Heart right ventricle (tissue), 16 donors: ENCODE measurements at regions not wholly inside any gene's neighbourhood (a gene's known extent, or its start where the extent isn't known, plus 50 kb on each side); places are given as distances from the start of the nearest gene placed in this dataset.
"Not testable (repeated sequence)": the region's sequence is repeated elsewhere in the genome, so short reads cannot be mapped to it uniquely, and the experiment has no call there.

Source experiments
- ATAC-seq, 8 donors: fragments of 200-7000 bp; cut with Tn5 transposase; one replicate each; pipeline ENCODE4 v1.9.1; 2020; ENCODE audit warnings: mild to moderate bottlenecking in 8 of 8, moderate library complexity in 8 of 8, moderate number of reproducible peaks in 1 of 8
- DNase-seq, 2 donors: peaks; one replicate each; pipeline ENCODE4 v3.0.0-alpha.2; 2020
- H3K27ac ChIP-seq, 10 donors: fragments of 200-600 bp; sonication (generic) in 2 of 10; one replicate each; pipeline versions ENCODE4 v1.5.0 to v1.8.0; 2020 to 2022; ENCODE audit warnings: mild to moderate bottlenecking in 3 of 10
- H3K27me3 ChIP-seq, 7 donors: fragments of 200-600 bp; one replicate each; pipeline ENCODE4 v1.8.0; 2021 to 2022; ENCODE audit warnings: mild to moderate bottlenecking in 2 of 7
- H3K36me3 ChIP-seq, 9 donors: fragments of 200-600 bp; sonication (generic) in 1 of 9; one replicate each; pipeline versions ENCODE4 v1.5.0 to v1.8.0; 2020 to 2022; ENCODE audit warnings: mild to moderate bottlenecking in 2 of 9
- H3K4me1 ChIP-seq, 9 donors: fragments of 200-600 bp; sonication (generic) in 1 of 9; one replicate each; pipeline versions ENCODE4 v1.5.0 to v1.8.0; 2020 to 2022; ENCODE audit warnings: mild to moderate bottlenecking in 4 of 9
- H3K4me3 ChIP-seq, 10 donors: fragments of 200-600 bp; sonication (generic) in 2 of 10; one replicate each; pipeline versions ENCODE4 v1.5.0 to v1.8.0; 2020 to 2022; ENCODE audit warnings: mild to moderate bottlenecking in 7 of 10, moderate library complexity in 2 of 10
- H3K9me3 ChIP-seq, 11 donors: fragments of 200-600 bp in 10 of 11; sonication (generic) in 2 of 11; one replicate each; pipeline versions ENCODE4 v1.5.0 to v1.8.0; 2013 to 2022; ENCODE audit warnings: mild to moderate bottlenecking in 2 of 11, control low read depth in 1 of 11, moderate library complexity in 1 of 11
- WGBS, 2 donors: extraction: QIAGEN DNeasy Blood & Tissue Kit; methylation state at CpG; one replicate each; pipeline ENCODE4 v1.1.7; 2013; ENCODE audit warnings: inconsistent platforms in 1 of 2; 5-methylcytosine and 5-hydroxymethylcytosine counted together
- intact Hi-C, 10 donors: fragments of 100-400 bp; cut with DNase I; formaldehyde crosslinking; loops; one replicate each; pipeline versions ENCODE4 v1.11.1 to v1.14.2; 2022
- TF ChIP-seq, protein P1 (sequence below), 9 donors: fragments of 200-600 bp; sonication (generic) in 2 of 9; IDR thresholded peaks; one replicate each; pipeline versions ENCODE4 v1.5.0 to v1.8.0; 2021 to 2022; ENCODE audit warnings: antibody characterized with exemption in 9 of 9, mild to moderate bottlenecking in 5 of 9, moderate library complexity in 1 of 9
- donor health status: Arrhythmogenic right ventricular cardiomyopathy.
- donor health status: ischemic (EF 13 %, LVEDD 7.1; RV severe dilation, severe dysfunction).
- donor health status: healthy with polysubstance abuse.
- donor health status: DM: no; HTN: yes; CAD: no.
- donor health status: DM: no; HTN: no; CAD: no.
- donor health status: ischemic (EF 25% LVEDD 6.9; RV normal size, moderate dysfunction).
- donor health status: ischemic (EF 25% LVEDD 5.7; RV mildly dilated, moderate dysfunction).
- donor health status: healthy.
- donor health status: DM: yes; HTN: yes; CAD: no.
- donor health status: Ischemic cardiomyopathy.
- donor health status: ischemic (EF 35%, LVEDD 5.7; RV mildly dilated, moderate dysfunction).
- donor health status: nonischemic (EF 11% LVEDD 7.7; RV severe dilation, severe dysfunction).
- donor health status: DM: yes; HTN: yes; CAD: no.
- donor health status: PGD.
- donor health status: ischemic (EF 29% LVEDD 5.4; RV normal size, mild dysfunction).
- donor health status: nonischemic (EF 23%, LVEDD 6.1; RV moderate dilation, normal function).

DNA sequence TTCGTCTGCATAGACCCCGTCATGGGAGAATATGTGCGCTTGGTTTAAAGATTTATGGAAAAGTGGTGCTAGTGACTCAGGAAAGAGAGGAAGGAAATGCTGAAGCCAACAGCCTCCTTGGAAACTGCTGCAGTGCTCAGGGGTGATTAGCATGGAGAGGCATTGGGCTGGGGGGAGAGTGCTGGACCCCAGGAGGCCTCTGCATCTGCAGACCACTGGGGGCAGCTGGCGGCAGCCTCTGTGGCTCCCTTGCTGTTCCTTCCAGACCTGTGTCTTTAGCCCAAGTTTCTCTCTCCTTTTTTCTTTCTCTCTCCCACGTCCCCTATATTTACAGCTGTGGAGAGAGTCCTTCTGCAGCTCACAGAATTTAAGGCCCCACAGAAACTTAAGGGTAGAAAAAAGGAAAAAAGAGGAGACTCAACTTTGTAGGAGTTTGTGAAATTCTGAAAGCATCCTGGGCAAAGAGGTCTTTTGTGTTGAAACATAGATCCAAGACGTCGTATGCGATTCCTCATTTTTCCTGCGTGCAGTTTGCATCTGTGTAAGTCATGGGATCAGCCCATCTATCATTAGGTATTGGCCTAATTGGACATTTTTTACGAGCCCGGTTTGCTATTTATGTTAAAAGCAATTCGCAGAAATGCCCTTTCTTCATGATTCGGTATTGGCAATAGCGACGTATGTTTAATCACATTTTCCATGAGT is 116.2 kb upstream of the ZNF536 start:
- no peak for ATAC-seq
- Histone ChIP-seq H3K4me1 (peaks cover 0 to 9% (median 0%) of the 10 kb centered on the region in 9 donors), H3K27ac (no peak overlapping the region), H3K9me3 (no peaks in the 10 kb centered on the region), H3K4me3 (no peak overlapping the region), H3K36me3 (no peaks in the 10 kb centered on the region), H3K27me3 (peaks cover 0 to 65% (median 37%) of the 10 kb centered on the region in 7 donors)
- 64 to 76% methylated on average over 15 of the region's 15 CpGs for WGBS, 2 donors
- TF ChIP-seq, protein P1, sequence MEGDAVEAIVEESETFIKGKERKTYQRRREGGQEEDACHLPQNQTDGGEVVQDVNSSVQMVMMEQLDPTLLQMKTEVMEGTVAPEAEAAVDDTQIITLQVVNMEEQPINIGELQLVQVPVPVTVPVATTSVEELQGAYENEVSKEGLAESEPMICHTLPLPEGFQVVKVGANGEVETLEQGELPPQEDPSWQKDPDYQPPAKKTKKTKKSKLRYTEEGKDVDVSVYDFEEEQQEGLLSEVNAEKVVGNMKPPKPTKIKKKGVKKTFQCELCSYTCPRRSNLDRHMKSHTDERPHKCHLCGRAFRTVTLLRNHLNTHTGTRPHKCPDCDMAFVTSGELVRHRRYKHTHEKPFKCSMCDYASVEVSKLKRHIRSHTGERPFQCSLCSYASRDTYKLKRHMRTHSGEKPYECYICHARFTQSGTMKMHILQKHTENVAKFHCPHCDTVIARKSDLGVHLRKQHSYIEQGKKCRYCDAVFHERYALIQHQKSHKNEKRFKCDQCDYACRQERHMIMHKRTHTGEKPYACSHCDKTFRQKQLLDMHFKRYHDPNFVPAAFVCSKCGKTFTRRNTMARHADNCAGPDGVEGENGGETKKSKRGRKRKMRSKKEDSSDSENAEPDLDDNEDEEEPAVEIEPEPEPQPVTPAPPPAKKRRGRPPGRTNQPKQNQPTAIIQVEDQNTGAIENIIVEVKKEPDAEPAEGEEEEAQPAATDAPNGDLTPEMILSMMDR (IDR thresholded peaks at IDR 0.05): no peak
- intact Hi-C loops: no loop called here
- no peak for DNase-seq

- ATAC-seq (no peak), DNase-seq (no peak)
- Histone ChIP-seq H3K4me1 (peaks cover 0 to 9% (median 0%) of the 10 kb centered on the region in 9 donors), H3K36me3 (no peaks in the 10 kb centered on the region), H3K27me3 (peaks cover 0 to 60% (median 37%) of the 10 kb centered on the region in 7 donors), H3K9me3 (no peaks in the 10 kb centered on the region), H3K4me3 (no peak overlapping the region), H3K27ac (no peak overlapping the region)
- TF ChIP-seq, protein P1 (IDR thresholded peaks at IDR 0.05): no peak
- intact Hi-C loops: no loop called here
- WGBS, 2 donors: 51 to 64% methylated on average over 7 of the region's 7 CpGs
These were observed 115.7 kb upstream of the ZNF536 start for GRCh38 chr19:30256496-30256850.

DNA sequence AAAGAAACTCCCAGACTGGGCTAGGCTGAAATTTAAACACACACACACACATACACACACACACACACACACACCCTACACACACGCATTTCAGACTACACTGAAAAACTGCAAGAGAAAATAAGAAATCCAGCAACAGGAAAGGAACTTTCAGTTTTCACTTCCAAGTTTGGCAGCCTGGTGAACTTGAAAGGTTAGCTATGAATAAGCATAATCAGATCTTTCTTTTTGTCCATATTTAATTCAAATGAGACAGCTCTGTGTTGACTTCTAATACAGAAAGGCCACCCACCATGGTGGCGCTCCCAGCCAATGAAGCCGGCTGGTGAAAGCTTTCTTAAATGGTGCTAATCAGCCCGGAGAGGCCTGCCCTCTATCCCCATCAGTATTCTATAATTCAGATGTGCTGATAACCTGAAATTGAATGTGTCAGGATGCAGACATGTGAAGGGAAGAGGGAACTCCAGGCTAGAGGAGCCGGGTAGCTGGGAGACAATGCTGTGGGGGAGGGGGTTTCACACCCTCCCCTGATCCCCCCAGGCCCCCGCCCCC is 108.3 kb upstream of the ZNF536 start:
- Histone ChIP-seq H3K4me3 (no peak overlapping the region), H3K4me1 (no peaks in the 10 kb centered on the region), H3K9me3 (no peaks in the 10 kb centered on the region), H3K36me3 (no peaks in the 10 kb centered on the region), H3K27ac (no peak overlapping the region), H3K27me3 (peaks cover 0 to 59% (median 24%) of the 10 kb centered on the region in 7 donors)
- TF ChIP-seq, protein P1 (IDR thresholded peaks at IDR 0.05): no peak
- ATAC-seq: no peak
- 33 to 37% methylated on average over 6 of the region's 6 CpGs for WGBS, 2 donors
- no peak for DNase-seq
- intact Hi-C loops: no loop called here

- ATAC-seq, H3K9me3 ChIP-seq, DNase-seq, intact Hi-C loops, H3K4me1 ChIP-seq, H3K27ac ChIP-seq, H3K36me3 ChIP-seq, H3K4me3 ChIP-seq: not testable (repeated sequence)
- 73 to 83% methylated on average over 2 of the region's 2 CpGs for WGBS, 2 donors
- peaks cover 0 to 56% (median 18%) of the 10 kb centered on the region in 7 donors for H3K27me3 ChIP-seq
These were observed 106.3 kb upstream of the ZNF536 start for GRCh38 chr19:30265918-30266317.

DNA sequence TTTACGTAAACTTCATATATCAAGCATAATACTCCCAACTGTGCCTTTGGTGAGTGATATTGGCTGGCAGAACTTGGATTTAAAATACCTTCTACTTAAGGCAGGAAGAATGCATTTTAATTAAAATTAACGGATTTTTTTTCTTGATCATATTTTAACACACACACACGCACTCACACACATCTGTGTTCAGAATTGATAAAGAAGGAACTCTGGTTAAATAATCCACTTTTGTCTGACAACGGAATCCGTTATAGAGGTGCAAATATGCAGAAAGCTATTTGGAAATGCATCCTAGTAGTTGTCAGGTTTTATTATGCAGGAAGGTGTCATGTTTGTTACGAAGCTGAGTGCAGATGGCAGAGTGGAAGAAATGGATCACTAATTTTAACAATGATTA is 105.5 kb upstream of the ZNF536 start:
- no peak for ATAC-seq
- no peak for DNase-seq
- TF ChIP-seq, protein P1 (IDR thresholded peaks at IDR 0.05): no peak
- intact Hi-C loops: no loop called here
- Histone ChIP-seq H3K36me3 (no peaks in the 10 kb centered on the region), H3K9me3 (no peaks in the 10 kb centered on the region), H3K27me3 (peaks cover 0 to 53% (median 18%) of the 10 kb centered on the region in 7 donors), H3K27ac (no peak overlapping the region), H3K4me3 (no peak overlapping the region), H3K4me1 (no peaks in the 10 kb centered on the region)
- WGBS, 2 donors: 78 to 83% methylated on average over 6 of the region's 6 CpGs
